RWPE2 (cell line): ENCODE measurements at regions not wholly inside any gene's neighbourhood (a gene's known extent, or its start where the extent isn't known, plus 50 kb on each side); places are given as distances from the start of the nearest gene placed in this dataset.

Source experiments
- ATAC-seq: fragments of 200-7000 bp; cut with Tn5 transposase; 3 replicates; pipeline ENCODE4 v1.9.1; 2021; ENCODE audit warnings: low read depth
- DNase-seq: peaks from one replicate; pipeline ENCODE4 v3.0.0-alpha.2; 2020; ENCODE audit warnings: low spot score
- H3K27ac ChIP-seq: fragments of 450-650 bp; 2 replicates; pipeline ENCODE4 v1.5.1; 2017; ENCODE audit warnings: mild to moderate bottlenecking; ENCODE audit not compliant: poor library complexity, severe bottlenecking
- H3K27me3 ChIP-seq: fragments of 250-450 bp; sonication (Bioruptor Pico); 2 replicates; pipeline ENCODE4 v1.5.1; 2021; ENCODE audit warnings: mild to moderate bottlenecking, moderate library complexity; ENCODE audit not compliant: insufficient read depth, poor library complexity, severe bottlenecking
- H3K36me3 ChIP-seq: fragments of 250-450 bp; sonication (Bioruptor Pico); 2 replicates; pipeline ENCODE4 v1.5.1; 2020; ENCODE audit warnings: low read depth, mild to moderate bottlenecking, moderate library complexity
- H3K4me1 ChIP-seq: fragments of 250-450 bp; sonication (Bioruptor Pico); 2 replicates; pipeline ENCODE4 v1.5.1; 2021; ENCODE audit warnings: mild to moderate bottlenecking, moderate library complexity; ENCODE audit not compliant: insufficient read depth, poor library complexity, severe bottlenecking
- H3K4me3 ChIP-seq: fragments of 250-450 bp; sonication (Bioruptor Pico); 2 replicates; pipeline ENCODE4 v1.5.1; 2021; ENCODE audit warnings: mild to moderate bottlenecking, moderate library complexity; ENCODE audit not compliant: severe bottlenecking
- H3K9me3 ChIP-seq: fragments of 250-450 bp; sonication (Bioruptor Pico); 2 replicates; pipeline ENCODE4 v1.5.1; 2021; ENCODE audit warnings: mild to moderate bottlenecking, moderate library complexity; ENCODE audit not compliant: severe bottlenecking
- TF ChIP-seq, protein P1 (sequence below): fragments of 450-650 bp; IDR thresholded peaks from one replicate; pipeline ENCODE4 v1.5.1; 2017; ENCODE audit warnings: mild to moderate bottlenecking, moderate library complexity; ENCODE audit not compliant: poor library complexity, severe bottlenecking

DNA sequence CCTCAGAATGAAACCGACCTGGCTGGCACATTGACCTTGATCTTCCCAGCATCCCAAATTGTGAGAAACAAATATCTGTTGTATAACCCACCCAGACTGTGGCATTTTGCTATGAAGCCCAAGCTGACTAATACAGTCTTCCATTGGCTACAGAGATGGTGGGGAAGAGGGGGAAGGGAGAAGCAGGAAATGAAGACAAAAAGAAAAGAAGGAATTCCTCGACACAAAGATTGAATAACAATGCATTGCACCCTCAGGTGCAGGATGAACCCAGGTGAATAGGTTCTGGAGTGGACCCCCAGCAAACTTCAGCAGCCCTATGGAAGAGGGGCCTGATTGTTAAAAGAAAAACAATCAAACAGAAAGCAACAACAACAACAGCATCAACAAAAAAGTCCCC, 270.7 kb downstream of the FSIP2 start:
- H3K9me3 ChIP-seq: no peaks in the 10 kb centered on the region
- TF ChIP-seq, protein P1, sequence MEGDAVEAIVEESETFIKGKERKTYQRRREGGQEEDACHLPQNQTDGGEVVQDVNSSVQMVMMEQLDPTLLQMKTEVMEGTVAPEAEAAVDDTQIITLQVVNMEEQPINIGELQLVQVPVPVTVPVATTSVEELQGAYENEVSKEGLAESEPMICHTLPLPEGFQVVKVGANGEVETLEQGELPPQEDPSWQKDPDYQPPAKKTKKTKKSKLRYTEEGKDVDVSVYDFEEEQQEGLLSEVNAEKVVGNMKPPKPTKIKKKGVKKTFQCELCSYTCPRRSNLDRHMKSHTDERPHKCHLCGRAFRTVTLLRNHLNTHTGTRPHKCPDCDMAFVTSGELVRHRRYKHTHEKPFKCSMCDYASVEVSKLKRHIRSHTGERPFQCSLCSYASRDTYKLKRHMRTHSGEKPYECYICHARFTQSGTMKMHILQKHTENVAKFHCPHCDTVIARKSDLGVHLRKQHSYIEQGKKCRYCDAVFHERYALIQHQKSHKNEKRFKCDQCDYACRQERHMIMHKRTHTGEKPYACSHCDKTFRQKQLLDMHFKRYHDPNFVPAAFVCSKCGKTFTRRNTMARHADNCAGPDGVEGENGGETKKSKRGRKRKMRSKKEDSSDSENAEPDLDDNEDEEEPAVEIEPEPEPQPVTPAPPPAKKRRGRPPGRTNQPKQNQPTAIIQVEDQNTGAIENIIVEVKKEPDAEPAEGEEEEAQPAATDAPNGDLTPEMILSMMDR: no peak
- H3K4me3 ChIP-seq: no peak overlapping the region
- no peaks in the 10 kb centered on the region for H3K27me3 ChIP-seq
- no peak overlapping the region for H3K27ac ChIP-seq
- DNase-seq: no peak
- H3K4me1 ChIP-seq: no peaks in the 10 kb centered on the region
- H3K36me3 ChIP-seq: no peaks in the 10 kb centered on the region
- ATAC-seq: no peak

DNA sequence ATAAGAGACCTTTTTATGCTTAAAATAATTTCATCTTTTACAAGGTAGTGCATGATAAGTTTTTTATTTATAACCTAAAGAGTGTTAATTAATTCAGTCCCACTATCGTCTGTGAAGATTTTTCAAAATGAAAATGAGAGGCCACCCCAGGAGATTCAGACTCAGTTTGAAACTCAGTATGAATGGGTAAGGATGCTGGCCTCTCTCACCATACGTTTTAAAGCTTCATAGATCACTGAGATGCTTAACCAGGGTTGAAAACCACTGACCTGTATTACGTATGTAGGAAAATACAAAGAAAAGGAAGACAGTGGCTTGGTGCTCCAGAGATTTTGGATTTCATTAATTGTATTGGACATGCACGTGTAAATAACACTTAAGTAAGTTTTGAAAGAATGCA, 278.7 kb downstream of the FSIP2 start:
- Histone ChIP-seq H3K4me3 (no peak overlapping the region), H3K36me3 (no peaks in the 10 kb centered on the region), H3K9me3 (no peaks in the 10 kb centered on the region), H3K4me1 (no peaks in the 10 kb centered on the region), H3K27ac (no peak overlapping the region), H3K27me3 (no peaks in the 10 kb centered on the region)
- TF ChIP-seq, protein P1: no peak
- ATAC-seq (no peak), DNase-seq (no peak)

DNA sequence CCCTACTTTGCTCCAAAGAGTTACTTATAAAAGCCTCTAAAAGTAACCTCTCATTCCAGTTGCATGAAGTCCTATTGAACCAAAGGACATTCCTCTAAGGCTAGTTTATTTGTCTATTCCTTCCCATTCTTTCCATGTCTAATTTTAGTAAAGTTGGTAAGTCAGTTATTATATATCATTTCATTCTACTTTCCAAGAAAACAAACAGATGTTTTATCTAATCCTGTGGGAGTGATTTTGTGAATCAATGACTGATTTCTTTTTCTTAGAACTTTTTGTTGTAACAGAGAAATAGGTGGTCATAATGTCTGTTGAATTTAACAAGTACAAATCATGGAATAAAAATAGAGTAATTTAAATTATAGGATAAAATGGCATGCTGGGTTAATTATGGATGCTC, 286.3 kb downstream of the FSIP2 start:
- H3K27ac ChIP-seq: no peak overlapping the region

DNA sequence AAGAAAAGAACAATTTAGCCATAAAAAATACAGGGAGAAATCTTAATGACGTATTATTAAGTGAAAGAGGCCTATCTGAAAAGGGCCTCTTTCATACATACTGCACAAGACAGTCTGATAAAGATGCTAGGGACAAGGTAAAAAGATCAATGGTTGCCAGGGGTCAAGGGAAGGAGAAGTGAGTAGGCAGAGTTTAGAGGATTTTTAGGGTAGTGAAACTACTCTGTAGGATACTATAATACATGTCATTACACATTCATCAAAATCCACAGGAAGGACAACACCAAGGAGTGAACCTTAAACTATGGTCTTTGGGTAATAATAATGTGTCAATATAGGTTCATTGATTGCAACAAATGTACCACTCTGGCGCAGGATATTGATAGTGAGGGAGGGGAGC, 289.3 kb downstream of the FSIP2 start:
- TF ChIP-seq, protein P1: no peak
- DNase-seq (no peak), ATAC-seq (no peak)
- Histone ChIP-seq H3K4me3 (no peak overlapping the region), H3K36me3 (no peaks in the 10 kb centered on the region), H3K27ac (no peak overlapping the region), H3K27me3 (no peaks in the 10 kb centered on the region), H3K4me1 (no peaks in the 10 kb centered on the region), H3K9me3 (no peaks in the 10 kb centered on the region)

More for the DNA sequence above, 286.3 kb downstream of the FSIP2 start:
- no peaks in the 10 kb centered on the region for H3K4me1 ChIP-seq
- DNase-seq: no peak
- ATAC-seq: no peak
- H3K9me3 ChIP-seq: no peaks in the 10 kb centered on the region
- no peaks in the 10 kb centered on the region for H3K36me3 ChIP-seq
- TF ChIP-seq, protein P1: no peak
- H3K4me3 ChIP-seq: no peak overlapping the region
- H3K27me3 ChIP-seq: no peaks in the 10 kb centered on the region

DNA sequence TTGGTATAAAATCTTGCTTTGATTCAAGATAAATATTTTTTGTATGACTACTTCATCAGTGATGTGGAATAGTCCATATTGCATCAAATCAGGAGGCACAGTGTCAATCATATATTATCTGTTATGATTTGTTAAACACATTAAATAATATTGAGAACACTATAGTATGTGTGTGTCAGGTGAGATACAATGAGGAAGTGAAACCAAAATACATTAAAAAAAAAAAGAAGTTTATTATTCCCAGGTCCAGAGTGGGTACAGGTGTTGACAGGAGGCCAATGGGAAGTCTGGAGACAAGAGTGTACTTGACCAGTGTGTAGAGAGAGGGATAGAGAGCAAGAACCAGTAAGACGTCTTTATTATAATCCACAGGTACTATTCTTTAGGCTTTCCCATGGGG, 292.6 kb downstream of the FSIP2 start:
- no peaks in the 10 kb centered on the region for H3K4me1 ChIP-seq
- H3K9me3 ChIP-seq: no peaks in the 10 kb centered on the region
- H3K27me3 ChIP-seq: no peaks in the 10 kb centered on the region
- H3K36me3 ChIP-seq: no peaks in the 10 kb centered on the region
- DNase-seq (no peak), ATAC-seq (no peak)
- H3K4me3 ChIP-seq: no peak overlapping the region
- TF ChIP-seq, protein P1: no peak
- no peak overlapping the region for H3K27ac ChIP-seq
